ENCODE measurements at regions not wholly inside any gene's neighbourhood (a gene's known extent, or its start where the extent isn't known, plus 50 kb on each side); places are given as distances from the start of the nearest gene placed in this dataset.

DNA sequence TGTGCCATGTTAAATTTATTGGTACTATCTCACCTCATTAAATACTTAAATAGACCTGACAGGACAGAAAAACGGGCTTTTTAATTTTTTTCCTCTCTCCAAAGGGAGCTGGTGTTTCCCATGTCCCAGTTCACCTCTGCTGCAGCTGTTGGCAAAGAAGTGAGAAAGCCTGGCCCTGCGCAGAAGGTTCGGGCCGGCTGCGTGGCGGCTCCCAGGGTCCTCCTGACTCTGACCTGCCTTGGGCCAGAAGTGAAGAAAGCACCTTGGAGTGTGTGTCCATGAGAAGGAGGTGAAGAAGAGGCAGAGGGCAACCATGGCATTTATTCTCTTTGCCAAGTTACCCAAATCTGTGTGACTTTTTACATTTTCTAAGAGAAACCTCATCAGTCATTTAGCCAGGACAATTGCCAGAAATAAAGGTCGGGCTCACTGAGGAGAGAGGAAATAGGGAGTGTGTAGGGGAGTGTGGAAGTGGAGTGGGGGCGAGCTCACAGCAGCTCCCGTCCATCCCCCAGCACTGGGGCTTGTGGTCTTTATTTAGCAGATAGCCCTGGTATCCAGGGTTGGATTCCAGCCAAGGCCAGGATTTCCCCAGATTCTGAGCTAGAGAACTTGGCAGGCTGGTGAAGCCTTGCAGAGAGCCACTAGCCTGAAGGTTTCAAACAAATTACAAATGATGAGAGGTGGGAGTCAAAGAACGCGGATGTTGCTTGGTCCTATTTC, 102.4 kb upstream of the CADM1 start:
- no peak for TF ChIP-seq EP300 (IDR thresholded peaks at IDR 0.05)
- TF ChIP-seq CBX2 (IDR thresholded peaks at IDR 0.05; ENCODE audit: borderline replicate concordance, low read depth), result no peak
- TF ChIP-seq, protein P1, sequence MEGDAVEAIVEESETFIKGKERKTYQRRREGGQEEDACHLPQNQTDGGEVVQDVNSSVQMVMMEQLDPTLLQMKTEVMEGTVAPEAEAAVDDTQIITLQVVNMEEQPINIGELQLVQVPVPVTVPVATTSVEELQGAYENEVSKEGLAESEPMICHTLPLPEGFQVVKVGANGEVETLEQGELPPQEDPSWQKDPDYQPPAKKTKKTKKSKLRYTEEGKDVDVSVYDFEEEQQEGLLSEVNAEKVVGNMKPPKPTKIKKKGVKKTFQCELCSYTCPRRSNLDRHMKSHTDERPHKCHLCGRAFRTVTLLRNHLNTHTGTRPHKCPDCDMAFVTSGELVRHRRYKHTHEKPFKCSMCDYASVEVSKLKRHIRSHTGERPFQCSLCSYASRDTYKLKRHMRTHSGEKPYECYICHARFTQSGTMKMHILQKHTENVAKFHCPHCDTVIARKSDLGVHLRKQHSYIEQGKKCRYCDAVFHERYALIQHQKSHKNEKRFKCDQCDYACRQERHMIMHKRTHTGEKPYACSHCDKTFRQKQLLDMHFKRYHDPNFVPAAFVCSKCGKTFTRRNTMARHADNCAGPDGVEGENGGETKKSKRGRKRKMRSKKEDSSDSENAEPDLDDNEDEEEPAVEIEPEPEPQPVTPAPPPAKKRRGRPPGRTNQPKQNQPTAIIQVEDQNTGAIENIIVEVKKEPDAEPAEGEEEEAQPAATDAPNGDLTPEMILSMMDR (IDR thresholded peaks at IDR 0.05), result no peak
- no peak for TF ChIP-seq ELK1 (IDR thresholded peaks at IDR 0.05; ENCODE audit: low read depth, low read length)
- TF ChIP-seq POLR2A (IDR thresholded peaks at IDR 0.05; ENCODE audit: low read length), result no peak
- no peak for TF ChIP-seq CHD4 (IDR thresholded peaks at IDR 0.05; ENCODE audit: borderline replicate concordance)
- TF ChIP-seq, protein P2, sequence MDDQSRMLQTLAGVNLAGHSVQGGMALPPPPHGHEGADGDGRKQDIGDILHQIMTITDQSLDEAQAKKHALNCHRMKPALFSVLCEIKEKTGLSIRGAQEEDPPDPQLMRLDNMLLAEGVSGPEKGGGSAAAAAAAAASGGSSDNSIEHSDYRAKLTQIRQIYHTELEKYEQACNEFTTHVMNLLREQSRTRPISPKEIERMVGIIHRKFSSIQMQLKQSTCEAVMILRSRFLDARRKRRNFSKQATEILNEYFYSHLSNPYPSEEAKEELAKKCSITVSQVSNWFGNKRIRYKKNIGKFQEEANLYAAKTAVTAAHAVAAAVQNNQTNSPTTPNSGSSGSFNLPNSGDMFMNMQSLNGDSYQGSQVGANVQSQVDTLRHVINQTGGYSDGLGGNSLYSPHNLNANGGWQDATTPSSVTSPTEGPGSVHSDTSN (IDR thresholded peaks at IDR 0.05), result no peak
- TF ChIP-seq SMC3 (IDR thresholded peaks at IDR 0.05), result no peak
- TF ChIP-seq E2F6 (IDR thresholded peaks at IDR 0.05; ENCODE audit: borderline replicate concordance, low read depth), result no peak
- TF ChIP-seq FOSB (CRISPR knock-in tag; IDR thresholded peaks at IDR 0.05), result no peak
- no peak for TF ChIP-seq ZSCAN20 (CRISPR knock-in tag; IDR thresholded peaks at IDR 0.05)
- no peak for TF ChIP-seq REST (IDR thresholded peaks at IDR 0.05)
- no peak for TF ChIP-seq MYC (IDR thresholded peaks at IDR 0.05; ENCODE audit: borderline replicate concordance, low read length)
